ENCODE measurements at regions not wholly inside any gene's neighbourhood (a gene's known extent, or its start where the extent isn't known, plus 50 kb on each side); places are given as distances from the start of the nearest gene placed in this dataset.
"Not testable (repeated sequence)": the region's sequence is repeated elsewhere in the genome, so short reads cannot be mapped to it uniquely, and the experiment has no call there.

DNA sequence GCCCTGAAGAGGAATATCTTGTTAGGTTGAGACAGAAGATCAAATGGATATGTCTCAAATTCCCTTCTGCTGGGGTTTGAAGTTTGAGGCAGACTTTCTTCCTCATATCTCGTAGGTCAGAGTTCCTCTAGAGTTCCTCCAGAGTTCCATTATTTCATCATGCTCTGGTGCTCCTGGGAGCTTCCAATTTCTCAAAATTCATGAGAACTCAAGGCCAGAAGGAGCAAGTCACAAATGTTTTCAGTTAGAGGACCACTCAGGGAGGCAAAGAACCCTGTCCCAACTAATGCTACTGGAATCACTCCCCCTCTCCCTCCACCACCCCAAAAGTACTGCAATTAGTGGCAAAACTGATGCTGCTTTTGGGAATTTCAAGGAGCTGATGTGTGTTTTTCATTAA, 115.7 kb upstream of the RBMS1 start:
- no peaks in the 10 kb centered on the region for H3K36me3 ChIP-seq (ENCODE audit: insufficient read depth, low read length)
- H2AFZ ChIP-seq (ENCODE audit: low read length, unreplicated experiment) = no peak overlapping the region
- no peak overlapping the region for H3K4me3 ChIP-seq (ENCODE audit: low read depth, low read length)
- no peaks in the 10 kb centered on the region for H3K27me3 ChIP-seq (ENCODE audit: insufficient read depth, low read length)
- no peak overlapping the region for H3K27ac ChIP-seq (ENCODE audit: low read depth, low read length)
- H3K79me2 ChIP-seq (ENCODE audit: control insufficient read depth, insufficient read depth, low read length, unreplicated experiment) = no peaks in the 10 kb centered on the region
- peaks cover 26% of the 10 kb centered on the region for H3K4me1 ChIP-seq (ENCODE audit: control insufficient read depth, insufficient read depth, low read length, unreplicated experiment)

GRCh38 chr2:160610041-160610440, 116.4 kb upstream of the RBMS1 start:
- peaks cover 29% of the 10 kb centered on the region for H3K4me1 ChIP-seq (ENCODE audit: control insufficient read depth, insufficient read depth, low read length, unreplicated experiment)
- H2AFZ ChIP-seq (ENCODE audit: low read length, unreplicated experiment) = no peak overlapping the region
- H3K79me2 ChIP-seq (ENCODE audit: control insufficient read depth, insufficient read depth, low read length, unreplicated experiment) = no peaks in the 10 kb centered on the region
- no peaks in the 10 kb centered on the region for H3K27me3 ChIP-seq (ENCODE audit: insufficient read depth, low read length)
- no peak overlapping the region for H3K27ac ChIP-seq (ENCODE audit: low read depth, low read length)
- no peaks in the 10 kb centered on the region for H3K36me3 ChIP-seq (ENCODE audit: insufficient read depth, low read length)
- H3K4me3 ChIP-seq (ENCODE audit: low read depth, low read length) = no peak overlapping the region

- Histone ChIP-seq H3K27ac (ENCODE audit: low read depth, low read length) (no peak overlapping the region), H3K4me1 (ENCODE audit: control insufficient read depth, insufficient read depth, low read length, unreplicated experiment) (peaks cover 29% of the 10 kb centered on the region), H2AFZ (ENCODE audit: low read length, unreplicated experiment) (no peak overlapping the region), H3K79me2 (ENCODE audit: control insufficient read depth, insufficient read depth, low read length, unreplicated experiment) (no peaks in the 10 kb centered on the region), H3K27me3 (ENCODE audit: insufficient read depth, low read length) (no peaks in the 10 kb centered on the region), H3K36me3 (ENCODE audit: insufficient read depth, low read length) (no peaks in the 10 kb centered on the region), H3K4me3 (ENCODE audit: low read depth, low read length) (no peak overlapping the region)
These were observed 118.8 kb upstream of the RBMS1 start for GRCh38 chr2:160612266-160612856.

- H2AFZ ChIP-seq (ENCODE audit: low read length, unreplicated experiment) = peak overlapping the region; percentile 36
- H3K4me3 ChIP-seq (ENCODE audit: low read depth, low read length) = peak overlapping the region; percentile 27; the same call in 1 of the 2 replicates
These were observed 120.0 kb upstream of the RBMS1 start for GRCh38 chr2:160613466-160614153.

DNA sequence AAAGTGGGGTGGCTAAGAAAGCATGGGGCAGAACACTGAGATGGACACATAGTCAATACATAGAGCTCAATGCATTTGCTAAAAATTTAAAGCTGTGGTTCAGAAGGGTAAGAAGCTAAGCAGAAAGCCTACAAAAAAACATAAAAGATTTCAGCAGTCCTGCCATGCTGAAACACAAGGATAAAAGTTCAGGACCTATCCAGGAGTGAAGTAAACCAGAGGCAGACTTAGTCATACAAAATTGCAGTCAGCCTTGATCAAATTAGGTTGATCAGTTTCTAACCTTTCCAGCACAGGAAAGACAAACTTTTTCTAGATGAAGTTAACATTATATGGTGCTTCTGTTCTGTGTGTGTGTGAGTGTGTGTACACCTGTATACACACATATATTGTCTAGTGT, 120.8 kb upstream of the RBMS1 start:
- Histone ChIP-seq H2AFZ (ENCODE audit: low read length, unreplicated experiment) (peak overlapping the region; percentile 36), H3K27ac (ENCODE audit: low read depth, low read length) (peak overlapping the region; percentile 57; the same call in 1 of the 2 replicates), H3K36me3 (ENCODE audit: insufficient read depth, low read length) (no peaks in the 10 kb centered on the region), H3K4me3 (ENCODE audit: low read depth, low read length) (peak overlapping the region; percentile 5; the same call in 1 of the 2 replicates), H3K79me2 (ENCODE audit: control insufficient read depth, insufficient read depth, low read length, unreplicated experiment) (no peaks in the 10 kb centered on the region), H3K27me3 (ENCODE audit: insufficient read depth, low read length) (no peaks in the 10 kb centered on the region), H3K4me1 (ENCODE audit: control insufficient read depth, insufficient read depth, low read length, unreplicated experiment) (peaks cover 29% of the 10 kb centered on the region)

More at GRCh38 chr2:160613466-160614153, 120.0 kb upstream of the RBMS1 start:
- Histone ChIP-seq H3K36me3 (ENCODE audit: insufficient read depth, low read length) (no peaks in the 10 kb centered on the region), H3K79me2 (ENCODE audit: control insufficient read depth, insufficient read depth, low read length, unreplicated experiment) (no peaks in the 10 kb centered on the region), H3K27me3 (ENCODE audit: insufficient read depth, low read length) (no peaks in the 10 kb centered on the region), H3K27ac (ENCODE audit: low read depth, low read length) (peak overlapping the region; percentile 57), H3K4me1 (ENCODE audit: control insufficient read depth, insufficient read depth, low read length, unreplicated experiment) (peaks cover 29% of the 10 kb centered on the region)

DNA sequence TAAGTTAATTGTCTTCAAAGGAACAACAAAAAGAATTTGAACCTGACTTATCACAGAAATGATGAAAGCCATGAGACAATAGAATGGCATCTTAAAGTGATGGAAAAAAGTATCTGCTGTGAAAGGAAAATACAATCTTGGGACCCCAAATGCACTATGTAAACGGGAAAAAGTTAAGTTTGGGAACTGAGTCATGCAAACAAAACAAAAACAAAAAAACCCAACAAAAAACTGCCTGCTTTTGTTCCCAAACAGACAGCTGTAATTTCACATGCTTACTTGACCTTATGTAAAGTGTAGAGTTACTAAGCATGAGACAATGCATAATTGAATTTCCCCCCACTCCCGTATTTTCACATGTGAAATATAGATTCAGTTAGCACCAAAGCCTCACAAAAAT, 122.1 kb upstream of the RBMS1 start:
- Histone ChIP-seq H3K79me2 (ENCODE audit: control insufficient read depth, insufficient read depth, low read length, unreplicated experiment) (no peaks in the 10 kb centered on the region), H3K36me3 (ENCODE audit: insufficient read depth, low read length) (no peaks in the 10 kb centered on the region), H3K4me3 (ENCODE audit: low read depth, low read length) (no peak overlapping the region), H3K27ac (ENCODE audit: low read depth, low read length) (no peak overlapping the region), H3K4me1 (ENCODE audit: control insufficient read depth, insufficient read depth, low read length, unreplicated experiment) (peaks cover 29% of the 10 kb centered on the region), H2AFZ (ENCODE audit: low read length, unreplicated experiment) (no peak overlapping the region), H3K27me3 (ENCODE audit: insufficient read depth, low read length) (no peaks in the 10 kb centered on the region)

DNA sequence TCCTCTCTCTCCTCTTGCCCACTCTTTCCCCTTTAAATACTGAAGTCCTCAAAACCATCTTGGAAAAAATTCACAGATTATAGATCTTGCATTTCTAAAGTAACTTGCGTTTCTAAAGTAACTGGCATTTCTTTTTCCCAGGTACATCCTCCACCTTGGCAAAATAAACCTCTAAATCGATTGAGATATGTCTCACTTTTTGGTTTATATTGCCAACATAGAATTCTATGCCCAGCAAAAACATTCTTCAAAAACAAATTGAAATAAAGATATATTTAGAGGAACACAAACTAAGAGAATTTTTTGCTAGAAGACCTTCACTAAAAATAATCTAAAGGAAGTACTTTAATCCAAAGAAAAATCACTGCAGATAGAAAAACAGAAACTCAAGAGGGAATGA, 122.5 kb upstream of the RBMS1 start:
- Histone ChIP-seq H3K27me3 (ENCODE audit: insufficient read depth, low read length) (no peaks in the 10 kb centered on the region), H3K4me3 (ENCODE audit: low read depth, low read length) (no peak overlapping the region), H3K36me3 (ENCODE audit: insufficient read depth, low read length) (no peaks in the 10 kb centered on the region), H3K4me1 (ENCODE audit: control insufficient read depth, insufficient read depth, low read length, unreplicated experiment) (peaks cover 28% of the 10 kb centered on the region), H3K27ac (ENCODE audit: low read depth, low read length) (no peak overlapping the region), H2AFZ (ENCODE audit: low read length, unreplicated experiment) (no peak overlapping the region), H3K79me2 (ENCODE audit: control insufficient read depth, insufficient read depth, low read length, unreplicated experiment) (no peaks in the 10 kb centered on the region)

DNA sequence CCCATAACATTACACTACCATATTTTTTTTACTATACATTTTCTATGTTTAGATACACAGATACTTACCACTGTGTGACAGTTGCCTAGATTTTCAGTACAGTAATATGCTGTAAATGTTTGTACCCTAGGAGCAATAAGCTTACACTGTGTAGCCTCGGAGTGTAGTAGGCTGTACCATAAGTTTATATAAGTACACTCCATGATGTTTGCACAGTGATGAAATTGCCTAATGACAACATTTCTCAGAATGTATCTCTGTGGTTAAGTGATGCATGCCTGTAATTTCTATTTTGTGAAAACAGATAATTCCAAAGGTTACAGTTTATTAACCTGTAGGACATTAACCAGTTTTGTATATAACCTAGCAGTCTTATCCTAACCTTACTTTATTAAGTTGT, 128.1 kb upstream of the RBMS1 start:
- Histone ChIP-seq H3K79me2 (ENCODE audit: control insufficient read depth, insufficient read depth, low read length, unreplicated experiment) (no peaks in the 10 kb centered on the region), H3K4me1 (ENCODE audit: control insufficient read depth, insufficient read depth, low read length, unreplicated experiment) (no peaks in the 10 kb centered on the region), H3K36me3 (ENCODE audit: insufficient read depth, low read length) (no peaks in the 10 kb centered on the region), H3K27ac (ENCODE audit: low read depth, low read length) (no peak overlapping the region), H2AFZ (ENCODE audit: low read length, unreplicated experiment) (no peak overlapping the region), H3K27me3 (ENCODE audit: insufficient read depth, low read length) (no peaks in the 10 kb centered on the region), H3K4me3 (ENCODE audit: low read depth, low read length) (no peak overlapping the region)

- H3K27ac ChIP-seq (ENCODE audit: low read depth, low read length); H3K4me3 ChIP-seq (ENCODE audit: low read depth, low read length); H3K4me1 ChIP-seq (ENCODE audit: control insufficient read depth, insufficient read depth, low read length, unreplicated experiment); H3K79me2 ChIP-seq (ENCODE audit: control insufficient read depth, insufficient read depth, low read length, unreplicated experiment); H2AFZ ChIP-seq (ENCODE audit: low read length, unreplicated experiment); H3K36me3 ChIP-seq (ENCODE audit: insufficient read depth, low read length); H3K27me3 ChIP-seq (ENCODE audit: insufficient read depth, low read length): not testable (repeated sequence)
These were observed 134.5 kb upstream of the RBMS1 start for GRCh38 chr2:160628020-160628637.

GRCh38 chr2:160628811-160629210, 135.2 kb upstream of the RBMS1 start:
- no peak overlapping the region for H3K27ac ChIP-seq (ENCODE audit: low read depth, low read length)
- no peaks in the 10 kb centered on the region for H3K79me2 ChIP-seq (ENCODE audit: control insufficient read depth, insufficient read depth, low read length, unreplicated experiment)
- no peak overlapping the region for H3K4me3 ChIP-seq (ENCODE audit: low read depth, low read length)
- no peaks in the 10 kb centered on the region for H3K36me3 ChIP-seq (ENCODE audit: insufficient read depth, low read length)
- no peak overlapping the region for H2AFZ ChIP-seq (ENCODE audit: low read length, unreplicated experiment)
- H3K27me3 ChIP-seq (ENCODE audit: insufficient read depth, low read length) = no peaks in the 10 kb centered on the region
- H3K4me1 ChIP-seq (ENCODE audit: control insufficient read depth, insufficient read depth, low read length, unreplicated experiment) = no peaks in the 10 kb centered on the region

All from ACC112 (cell line).